ENCODE measurements at regions not wholly inside any gene's neighbourhood (a gene's known extent, or its start where the extent isn't known, plus 50 kb on each side); places are given as distances from the start of the nearest gene placed in this dataset.

DNA sequence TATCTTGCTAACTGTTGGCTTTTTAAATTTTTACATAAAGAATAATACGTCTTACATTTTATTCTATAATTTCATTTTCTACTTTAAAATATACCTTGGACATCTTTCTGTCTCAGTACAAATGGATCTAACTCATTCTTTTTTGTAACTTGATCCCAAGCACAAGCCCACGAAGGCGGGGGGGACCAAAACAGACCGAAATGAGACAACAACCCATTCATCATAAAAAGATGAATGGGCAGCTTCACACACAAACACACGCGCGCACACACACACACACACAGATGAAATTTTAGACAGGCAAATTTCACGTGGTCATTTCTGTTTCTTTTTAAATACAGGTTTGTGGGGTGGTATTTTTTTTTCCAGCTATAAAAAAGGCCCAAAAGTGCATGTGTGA lies 271.3 kb upstream of the TOPAZ1 start:
- TF ChIP-seq POLR2A (IDR thresholded peaks at IDR 0.05) (no peak), POLR2AphosphoS5 (IDR thresholded peaks at IDR 0.05) (no peak)
- TF ChIP-seq, protein P1, sequence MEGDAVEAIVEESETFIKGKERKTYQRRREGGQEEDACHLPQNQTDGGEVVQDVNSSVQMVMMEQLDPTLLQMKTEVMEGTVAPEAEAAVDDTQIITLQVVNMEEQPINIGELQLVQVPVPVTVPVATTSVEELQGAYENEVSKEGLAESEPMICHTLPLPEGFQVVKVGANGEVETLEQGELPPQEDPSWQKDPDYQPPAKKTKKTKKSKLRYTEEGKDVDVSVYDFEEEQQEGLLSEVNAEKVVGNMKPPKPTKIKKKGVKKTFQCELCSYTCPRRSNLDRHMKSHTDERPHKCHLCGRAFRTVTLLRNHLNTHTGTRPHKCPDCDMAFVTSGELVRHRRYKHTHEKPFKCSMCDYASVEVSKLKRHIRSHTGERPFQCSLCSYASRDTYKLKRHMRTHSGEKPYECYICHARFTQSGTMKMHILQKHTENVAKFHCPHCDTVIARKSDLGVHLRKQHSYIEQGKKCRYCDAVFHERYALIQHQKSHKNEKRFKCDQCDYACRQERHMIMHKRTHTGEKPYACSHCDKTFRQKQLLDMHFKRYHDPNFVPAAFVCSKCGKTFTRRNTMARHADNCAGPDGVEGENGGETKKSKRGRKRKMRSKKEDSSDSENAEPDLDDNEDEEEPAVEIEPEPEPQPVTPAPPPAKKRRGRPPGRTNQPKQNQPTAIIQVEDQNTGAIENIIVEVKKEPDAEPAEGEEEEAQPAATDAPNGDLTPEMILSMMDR (IDR thresholded peaks at IDR 0.05): no peak

All from gastroesophageal sphincter (tissue), 3 donors.